Upper lobe of left lung (tissue), 4 donors: ENCODE measurements at regions not wholly inside any gene's neighbourhood (a gene's known extent, or its start where the extent isn't known, plus 50 kb on each side); places are given as distances from the start of the nearest gene placed in this dataset.

Experiments
- CTCF ChIP-seq, 6 experiments: fragments of 450-650 bp in 4 of 6; fragments of 200-600 bp in 2 of 6; sonication (generic) in 2 of 6; IDR thresholded peaks; one replicate each; pipeline ENCODE4 v1.5.1; 2016 to 2019; ENCODE audit warnings: antibody characterized with exemption in 6 of 6
- EP300 ChIP-seq, 4 donors: sonication (generic); formaldehyde crosslinking; IDR thresholded peaks; one replicate each; pipeline ENCODE4 v1.5.1; 2017; ENCODE audit warnings: antibody characterized with exemption in 4 of 4, control low read depth in 2 of 4

GRCh38 chr18:1026930-1027329, 122.3 kb downstream of the ADCYAP1 start:
- TF ChIP-seq CTCF (IDR thresholded peaks at IDR 0.05) (no peak), EP300 (IDR thresholded peaks at IDR 0.05) (no peak)
